Fibroblast of lung (primary cell): ENCODE measurements at regions not wholly inside any gene's neighbourhood (a gene's known extent, or its start where the extent isn't known, plus 50 kb on each side); places are given as distances from the start of the nearest gene placed in this dataset.

Source experiments
- DNase-seq, 2 donors: peaks; one replicate each; pipeline versions ENCODE4 v3.0.0 to v3.0.0-alpha.2; 2010; ENCODE audit warnings: low read depth in 2 of 2
- H2AFZ ChIP-seq: 2 replicates; pipeline ENCODE4 v1.5.1; 2012; ENCODE audit warnings: low read length, control low read depth, inconsistent platforms
- H3K27ac ChIP-seq: 2 replicates; pipeline ENCODE4 v1.5.1; 2011; ENCODE audit warnings: low read length, control low read depth; ENCODE audit not compliant: insufficient read depth
- H3K27me3 ChIP-seq: 2 replicates; pipeline ENCODE4 v1.5.1; 2011; ENCODE audit warnings: mild to moderate bottlenecking, low read length; ENCODE audit not compliant: control insufficient read depth, insufficient read depth
- H3K36me3 ChIP-seq: 2 replicates; pipeline ENCODE4 v1.5.1; 2011; ENCODE audit warnings: low read length; ENCODE audit not compliant: control insufficient read depth, insufficient read depth
- H3K4me1 ChIP-seq: 2 replicates; pipeline ENCODE4 v1.5.1; 2011; ENCODE audit warnings: low read length; ENCODE audit not compliant: control insufficient read depth, insufficient read depth; ENCODE audit errors: extremely low read depth
- H3K4me2 ChIP-seq: 2 replicates; pipeline ENCODE4 v1.5.1; 2011; ENCODE audit warnings: low read length, control low read depth; ENCODE audit not compliant: insufficient read depth; ENCODE audit errors: extremely low read depth
- H3K4me3 ChIP-seq, 4 experiments: fragments of 200-600 bp in 1 of 4; sonication (generic) in 1 of 4; replicated peaks in 1 of 4; 2 replicates each; pipeline ENCODE4 v1.5.1; 2011 to 2016; ENCODE audit warnings: low read length in 4 of 4, low read depth in 3 of 4, mild to moderate bottlenecking in 3 of 4, control low read depth in 2 of 4, inconsistent platforms in 1 of 4, mixed read lengths in 1 of 4; ENCODE audit not compliant: insufficient read depth in 1 of 4; ENCODE audit errors: control extremely low read depth in 1 of 4
- H3K79me2 ChIP-seq: 2 replicates; pipeline ENCODE4 v1.5.1; 2012; ENCODE audit warnings: mild to moderate bottlenecking, low read length, inconsistent platforms; ENCODE audit not compliant: control insufficient read depth, insufficient read depth
- H3K9ac ChIP-seq: 2 replicates; pipeline ENCODE4 v1.5.1; 2011; ENCODE audit warnings: mild to moderate bottlenecking, low read length, control low read depth; ENCODE audit not compliant: insufficient read depth
- H3K9me3 ChIP-seq: 2 replicates; pipeline ENCODE4 v1.5.1; 2012; ENCODE audit warnings: low read depth, low read length; ENCODE audit not compliant: control insufficient read depth, insufficient read depth
- H4K20me1 ChIP-seq: 2 replicates; pipeline ENCODE4 v1.5.1; 2011; ENCODE audit warnings: low read length; ENCODE audit not compliant: control insufficient read depth, insufficient read depth; ENCODE audit errors: extremely low read depth
- EZH2 ChIP-seq: IDR thresholded peaks from 2 replicates; pipeline ENCODE4 v1.5.1; 2012; ENCODE audit warnings: low read length, control low read depth, mild to moderate bottlenecking; ENCODE audit errors: missing control alignments
- TF ChIP-seq, protein P1 (sequence below), 2 donors: IDR thresholded peaks in 1 of 2; conservative IDR thresholded peaks in 1 of 2; 1 replicate in 1 of 2; 2 replicates in 1 of 2; pipeline ENCODE4 v1.5.1; 2011 to 2012; ENCODE audit warnings: low read length in 2 of 2, control low read depth in 1 of 2, inconsistent platforms in 1 of 2, low read depth in 1 of 2, mild to moderate bottlenecking in 1 of 2

DNA sequence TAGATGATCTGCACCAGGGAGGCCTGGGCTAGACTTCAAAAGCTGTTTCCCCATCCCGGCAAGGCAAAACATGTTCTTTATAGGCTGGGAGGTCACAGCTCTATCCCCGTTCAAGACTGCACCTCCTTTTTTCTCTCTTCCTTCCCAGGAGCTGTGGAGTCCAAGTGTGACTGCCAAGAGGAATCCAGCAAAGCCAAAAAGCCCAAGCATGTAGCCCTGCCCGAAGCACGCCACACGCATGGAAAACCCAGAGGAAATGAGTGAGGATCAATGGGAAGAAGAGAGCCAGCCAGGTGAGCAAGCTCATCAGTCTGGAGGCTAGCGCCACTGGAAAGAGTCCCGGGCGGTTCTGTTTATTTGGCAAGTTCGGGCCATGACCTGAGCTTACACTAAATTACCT is 240.4 kb downstream of the PRL start:
- TF ChIP-seq EZH2: no peak
- TF ChIP-seq, protein P1, sequence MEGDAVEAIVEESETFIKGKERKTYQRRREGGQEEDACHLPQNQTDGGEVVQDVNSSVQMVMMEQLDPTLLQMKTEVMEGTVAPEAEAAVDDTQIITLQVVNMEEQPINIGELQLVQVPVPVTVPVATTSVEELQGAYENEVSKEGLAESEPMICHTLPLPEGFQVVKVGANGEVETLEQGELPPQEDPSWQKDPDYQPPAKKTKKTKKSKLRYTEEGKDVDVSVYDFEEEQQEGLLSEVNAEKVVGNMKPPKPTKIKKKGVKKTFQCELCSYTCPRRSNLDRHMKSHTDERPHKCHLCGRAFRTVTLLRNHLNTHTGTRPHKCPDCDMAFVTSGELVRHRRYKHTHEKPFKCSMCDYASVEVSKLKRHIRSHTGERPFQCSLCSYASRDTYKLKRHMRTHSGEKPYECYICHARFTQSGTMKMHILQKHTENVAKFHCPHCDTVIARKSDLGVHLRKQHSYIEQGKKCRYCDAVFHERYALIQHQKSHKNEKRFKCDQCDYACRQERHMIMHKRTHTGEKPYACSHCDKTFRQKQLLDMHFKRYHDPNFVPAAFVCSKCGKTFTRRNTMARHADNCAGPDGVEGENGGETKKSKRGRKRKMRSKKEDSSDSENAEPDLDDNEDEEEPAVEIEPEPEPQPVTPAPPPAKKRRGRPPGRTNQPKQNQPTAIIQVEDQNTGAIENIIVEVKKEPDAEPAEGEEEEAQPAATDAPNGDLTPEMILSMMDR (conservative IDR thresholded peaks at IDR 0.05 in 1 of 2, IDR thresholded peaks at IDR 0.05 in 1 of 2; ENCODE audit: low read depth in 1 of 2, low read length in 2 of 2): no peak
- H2AFZ ChIP-seq: no peak overlapping the region
- no peak overlapping the region for H3K4me3 ChIP-seq
- H3K4me2 ChIP-seq: no peak overlapping the region
- no peaks in the 10 kb centered on the region for H3K79me2 ChIP-seq
- H3K27ac ChIP-seq: no peak overlapping the region
- no peak overlapping the region for H3K9ac ChIP-seq
- no peaks in the 10 kb centered on the region for H4K20me1 ChIP-seq
- no peaks in the 10 kb centered on the region for H3K36me3 ChIP-seq
- no peaks in the 10 kb centered on the region for H3K4me1 ChIP-seq
- no peak for DNase-seq
- no peaks in the 10 kb centered on the region for H3K9me3 ChIP-seq
- no peaks in the 10 kb centered on the region for H3K27me3 ChIP-seq

DNA sequence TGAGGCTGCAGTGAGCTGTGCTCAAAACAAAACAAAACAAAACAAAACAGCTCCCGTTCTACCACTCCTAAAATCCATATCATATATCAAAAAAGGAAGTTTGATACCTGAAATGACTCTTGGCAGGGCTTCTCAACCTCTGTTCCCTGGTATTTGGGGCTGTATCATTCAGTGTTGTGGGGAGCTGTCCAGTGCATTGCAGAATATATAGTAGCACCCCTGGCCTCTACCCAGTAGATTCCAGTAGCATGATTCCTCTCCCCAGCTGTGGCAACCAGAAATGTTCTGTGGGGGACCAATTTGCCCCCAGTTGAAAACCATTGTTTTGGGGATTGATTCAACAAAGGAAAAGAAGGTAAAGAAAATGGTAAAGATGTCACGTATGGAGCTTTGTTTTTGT is 238.9 kb downstream of the PRL start:
- no peak overlapping the region for H2AFZ ChIP-seq
- H3K27me3 ChIP-seq: no peaks in the 10 kb centered on the region
- no peaks in the 10 kb centered on the region for H3K79me2 ChIP-seq
- no peak overlapping the region for H3K27ac ChIP-seq
- H3K4me3 ChIP-seq: no peak overlapping the region
- H3K4me1 ChIP-seq: no peaks in the 10 kb centered on the region
- TF ChIP-seq, protein P1 (conservative IDR thresholded peaks at IDR 0.05 in 1 of 2, IDR thresholded peaks at IDR 0.05 in 1 of 2; ENCODE audit: low read depth in 1 of 2, low read length in 2 of 2): no peak
- TF ChIP-seq EZH2: no peak
- H3K9ac ChIP-seq: no peak overlapping the region
- no peaks in the 10 kb centered on the region for H3K9me3 ChIP-seq
- H3K4me2 ChIP-seq: no peak overlapping the region
- H3K36me3 ChIP-seq: no peaks in the 10 kb centered on the region
- peak in 1 of 2 donors; percentile 63 for DNase-seq
- H4K20me1 ChIP-seq: no peaks in the 10 kb centered on the region

DNA sequence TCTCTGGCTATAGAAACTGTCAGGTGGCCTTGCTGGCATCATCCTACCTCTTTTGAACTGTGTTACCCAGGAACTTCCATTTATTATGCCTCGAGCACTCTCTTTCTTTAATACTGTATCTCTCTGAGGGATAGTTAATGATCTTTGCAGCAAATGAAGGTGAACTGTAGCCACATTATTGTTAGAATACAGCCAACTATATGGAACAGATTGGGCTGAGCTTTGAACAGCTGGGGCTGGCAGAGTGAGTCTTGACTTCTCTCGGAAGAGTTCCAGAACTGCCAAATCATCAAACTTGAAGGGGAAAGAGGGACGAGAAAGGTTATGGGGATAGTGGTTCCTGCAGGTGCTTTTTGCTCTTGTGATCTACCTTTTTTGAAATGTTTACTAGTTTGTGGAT is 237.7 kb downstream of the PRL start:
- Histone ChIP-seq H3K79me2 (no peaks in the 10 kb centered on the region), H3K36me3 (no peaks in the 10 kb centered on the region), H3K27me3 (no peaks in the 10 kb centered on the region), H3K27ac (no peak overlapping the region), H4K20me1 (no peaks in the 10 kb centered on the region), H3K9me3 (no peaks in the 10 kb centered on the region), H2AFZ (no peak overlapping the region), H3K4me2 (no peak overlapping the region), H3K4me3 (no peak overlapping the region), H3K4me1 (no peaks in the 10 kb centered on the region), H3K9ac (no peak overlapping the region)
- no peak for DNase-seq
- TF ChIP-seq EZH2: no peak
- TF ChIP-seq, protein P1 (conservative IDR thresholded peaks at IDR 0.05 in 1 of 2, IDR thresholded peaks at IDR 0.05 in 1 of 2; ENCODE audit: low read depth in 1 of 2, low read length in 2 of 2): no peak
